B cell (primary cell): ENCODE measurements at regions not wholly inside any gene's neighbourhood (a gene's known extent, or its start where the extent isn't known, plus 50 kb on each side); places are given as distances from the start of the nearest gene placed in this dataset.

ENCODE experiments used
- CTCF ChIP-seq: fragments of 200-600 bp; IDR thresholded peaks from one replicate; pipeline ENCODE4 v1.8.0; 2022; ENCODE audit warnings: antibody characterized with exemption, mild to moderate bottlenecking
- EZH2 ChIP-seq: IDR thresholded peaks from 2 replicates; pipeline ENCODE4 v1.6.1; 2012; ENCODE audit warnings: borderline replicate concordance, low read depth, mild to moderate bottlenecking, moderate library complexity, low read length; ENCODE audit not compliant: insufficient read depth, poor library complexity, severe bottlenecking

DNA sequence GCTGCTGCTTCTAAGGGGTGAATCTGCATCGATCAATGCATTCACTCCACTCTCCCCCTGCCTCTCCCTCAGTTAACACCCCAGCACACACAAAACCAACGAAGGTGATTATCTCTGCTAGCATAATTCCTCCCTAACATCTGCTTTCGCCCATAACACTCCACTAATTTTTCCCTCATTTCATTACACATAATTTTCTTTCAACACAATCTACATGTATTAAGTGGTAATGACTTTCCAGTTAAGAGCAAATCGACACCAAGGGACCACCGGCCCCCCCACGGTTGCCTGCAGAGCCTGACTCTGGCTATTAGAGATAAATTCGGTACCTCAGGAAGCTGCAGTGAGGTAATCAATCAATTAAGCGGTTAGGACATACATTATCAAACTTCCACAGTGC is 1115.6 kb downstream of the BCL11B start:
- TF ChIP-seq CTCF (no peak), EZH2 (no peak)
